B cell (primary cell): ENCODE measurements at regions not wholly inside any gene's neighbourhood (a gene's known extent, or its start where the extent isn't known, plus 50 kb on each side); places are given as distances from the start of the nearest gene placed in this dataset.
A peak's percentile ranks its signal among the peaks of the same experiment; 100 is the strongest.

Source experiments
- ATAC-seq: fragments of 200-7000 bp; cut with Tn5 transposase; one replicate; pipeline ENCODE4 v1.10.0; 2021; ENCODE audit warnings: low read depth, mild to moderate bottlenecking, moderate number of reproducible peaks, moderate library complexity
- CTCF ChIA-PET: fragments of 350-600 bp; sonication (Branson Sonifier 250); formaldehyde crosslinking; loops from one replicate; lab custom pipeline; 2021; ENCODE audit warnings: antibody characterized with exemption, inconsistent platforms; lab: Charles Lee
- POLR2A ChIA-PET: fragments of 350-600 bp; sonication (Branson Sonifier 250); formaldehyde crosslinking; loops from one replicate; lab custom pipeline; 2021; ENCODE audit warnings: antibody characterized with exemption; lab: Charles Lee
- DNase-seq: peaks from one replicate; pipeline ENCODE4 v3.0.0; 2013
- H2AFZ ChIP-seq: 2 replicates; pipeline ENCODE4 v1.6.1; 2012; ENCODE audit warnings: mild to moderate bottlenecking, low read depth, low read length; ENCODE audit not compliant: insufficient read depth, poor library complexity, severe bottlenecking
- H3K27ac ChIP-seq, 2 donors: 1 replicate in 1 of 2; 2 replicates in 1 of 2; pipeline ENCODE4 v1.5.1; 2012 to 2013; ENCODE audit warnings: low read length in 2 of 2, mild to moderate bottlenecking in 2 of 2, moderate library complexity in 1 of 2
- H3K27me3 ChIP-seq, 4 experiments: fragments of 200-600 bp in 1 of 4; sonication (generic) in 1 of 4; replicated peaks in 1 of 4; 1 replicate in 2 of 4; 2 replicates in 2 of 4; pipeline versions ENCODE4 v1.6.1 to v1.7.0; 2013 to 2016; ENCODE audit warnings: low read length in 3 of 4, mild to moderate bottlenecking in 2 of 4, mixed read lengths in 1 of 4, moderate library complexity in 1 of 4; ENCODE audit not compliant: insufficient read depth in 4 of 4, control insufficient read depth in 3 of 4; ENCODE audit errors: control extremely low read depth in 1 of 4
- H3K36me3 ChIP-seq, 2 experiments: replicated peaks in 1 of 2; 1 replicate in 1 of 2; 2 replicates in 1 of 2; pipeline versions ENCODE4 v1.6.1 to v1.7.1; 2013; ENCODE audit warnings: low read length in 1 of 2; ENCODE audit not compliant: insufficient read depth in 2 of 2, control insufficient read depth in 1 of 2; ENCODE audit errors: control extremely low read depth in 1 of 2, extremely low read depth in 1 of 2
- H3K4me1 ChIP-seq, 2 donors: fragments of 200-600 bp in 1 of 2; sonication (generic) in 1 of 2; 1 replicate in 1 of 2; 2 replicates in 1 of 2; pipeline versions ENCODE4 v1.5.1 to v1.6.1; 2013 to 2017; ENCODE audit warnings: low read length in 2 of 2; ENCODE audit not compliant: control insufficient read depth in 2 of 2, insufficient read depth in 2 of 2
- H3K4me2 ChIP-seq: replicated peaks from 2 replicates; pipeline ENCODE3; 2012; ENCODE audit warnings: mild to moderate bottlenecking, low read depth, low read length; ENCODE audit not compliant: poor library complexity, severe bottlenecking
- H3K4me3 ChIP-seq, 5 experiments: fragments of 200-600 bp in 1 of 5; sonication (generic) in 1 of 5; 1 replicate in 3 of 5; 2 replicates in 2 of 5; pipeline versions ENCODE4 v1.5.1 to v1.7.0; 2011 to 2016; ENCODE audit warnings: low read length in 4 of 5, mild to moderate bottlenecking in 4 of 5, low read depth in 2 of 5, control low read depth in 1 of 5, moderate library complexity in 1 of 5; ENCODE audit not compliant: insufficient read depth in 1 of 5; ENCODE audit errors: control extremely low read depth in 1 of 5, extremely low read depth in 1 of 5
- H3K79me2 ChIP-seq: fragments of 200-600 bp; sonication (generic); one replicate; pipeline ENCODE4 v1.6.0; 2016; ENCODE audit warnings: low read length; ENCODE audit not compliant: control insufficient read depth, insufficient read depth
- H3K9ac ChIP-seq: fragments of 200-600 bp; sonication (generic); 2 replicates; pipeline ENCODE4 v1.6.1; 2017; ENCODE audit warnings: mild to moderate bottlenecking, low read length, moderate library complexity
- H3K9me3 ChIP-seq, 3 donors: one replicate each; pipeline versions ENCODE4 v1.6.1 to v1.7.1; 2013; ENCODE audit warnings: low read length in 2 of 3; ENCODE audit not compliant: control insufficient read depth in 2 of 3, insufficient read depth in 1 of 3; ENCODE audit errors: control extremely low read depth in 1 of 3
- H4K20me1 ChIP-seq: 2 replicates; pipeline ENCODE4 v1.6.0; 2012; ENCODE audit warnings: mild to moderate bottlenecking, low read length; ENCODE audit not compliant: insufficient read depth, control insufficient read depth, poor library complexity, severe bottlenecking
- H3K27ac Mint-ChIP-seq: one replicate; pipeline ENCODE4 v1.8.0; 2021; ENCODE audit warnings: mixed read lengths
- H3K27me3 Mint-ChIP-seq: one replicate; pipeline ENCODE4 v1.8.0; 2021; ENCODE audit warnings: mixed read lengths
- H3K4me1 Mint-ChIP-seq: one replicate; pipeline ENCODE4 v1.8.0; 2021; ENCODE audit warnings: mixed read lengths
- H3K4me3 Mint-ChIP-seq: one replicate; pipeline ENCODE4 v1.8.0; 2021; ENCODE audit warnings: mixed read lengths
- H3K9me3 Mint-ChIP-seq: one replicate; pipeline ENCODE4 v1.8.0; 2022; ENCODE audit warnings: mixed read lengths; ENCODE audit not compliant: insufficient read depth
- EZH2 ChIP-seq: IDR thresholded peaks from 2 replicates; pipeline ENCODE4 v1.6.1; 2012; ENCODE audit warnings: borderline replicate concordance, low read depth, mild to moderate bottlenecking, moderate library complexity, low read length; ENCODE audit not compliant: insufficient read depth, poor library complexity, severe bottlenecking
- WGBS: methylation state at CpG from one replicate; pipeline ENCODE4 v1.1.5; 2013; ENCODE audit warnings: missing lambda C conversion rate; ENCODE audit not compliant: insufficient coverage; 5-methylcytosine and 5-hydroxymethylcytosine counted together
- intact Hi-C: fragments of 100-400 bp; cut with micrococcal nuclease; formaldehyde crosslinking; loops from one replicate; pipeline ENCODE4 v1.10.0; 2022
- TF ChIP-seq, protein P1 (sequence below): fragments of 200-600 bp; IDR thresholded peaks from one replicate; pipeline ENCODE4 v1.8.0; 2022; ENCODE audit warnings: antibody characterized with exemption, mild to moderate bottlenecking

GRCh38 chr9:87336407-87336806, 161.3 kb upstream of the DAPK1 start:
- intact Hi-C loops = no loop called here
- Histone ChIP-seq H3K79me2 (no peaks in the 10 kb centered on the region), H2AFZ (no peak overlapping the region), H3K4me1 (peaks cover 4 to 5% of the 10 kb centered on the region in 2 donors), H3K9me3 (peaks cover 2 to 4% (median 3%) of the 10 kb centered on the region in 3 donors), H3K4me2 (no peak overlapping the region), H3K9ac (no peak overlapping the region), H4K20me1 (no peaks in the 10 kb centered on the region), H3K27ac (no peak overlapping the region), H3K36me3 (no peaks in the 10 kb centered on the region), H3K27me3 (peaks cover 0 to 14% (median 3%) of the 10 kb centered on the region in 4 experiments), H3K4me3 (no peak overlapping the region)
- H3K4me1 Mint-ChIP-seq = peaks cover 5% of the 10 kb centered on the region
- peaks cover 2% of the 10 kb centered on the region for H3K9me3 Mint-ChIP-seq
- no peak overlapping the region for H3K4me3 Mint-ChIP-seq
- TF ChIP-seq, protein P1, sequence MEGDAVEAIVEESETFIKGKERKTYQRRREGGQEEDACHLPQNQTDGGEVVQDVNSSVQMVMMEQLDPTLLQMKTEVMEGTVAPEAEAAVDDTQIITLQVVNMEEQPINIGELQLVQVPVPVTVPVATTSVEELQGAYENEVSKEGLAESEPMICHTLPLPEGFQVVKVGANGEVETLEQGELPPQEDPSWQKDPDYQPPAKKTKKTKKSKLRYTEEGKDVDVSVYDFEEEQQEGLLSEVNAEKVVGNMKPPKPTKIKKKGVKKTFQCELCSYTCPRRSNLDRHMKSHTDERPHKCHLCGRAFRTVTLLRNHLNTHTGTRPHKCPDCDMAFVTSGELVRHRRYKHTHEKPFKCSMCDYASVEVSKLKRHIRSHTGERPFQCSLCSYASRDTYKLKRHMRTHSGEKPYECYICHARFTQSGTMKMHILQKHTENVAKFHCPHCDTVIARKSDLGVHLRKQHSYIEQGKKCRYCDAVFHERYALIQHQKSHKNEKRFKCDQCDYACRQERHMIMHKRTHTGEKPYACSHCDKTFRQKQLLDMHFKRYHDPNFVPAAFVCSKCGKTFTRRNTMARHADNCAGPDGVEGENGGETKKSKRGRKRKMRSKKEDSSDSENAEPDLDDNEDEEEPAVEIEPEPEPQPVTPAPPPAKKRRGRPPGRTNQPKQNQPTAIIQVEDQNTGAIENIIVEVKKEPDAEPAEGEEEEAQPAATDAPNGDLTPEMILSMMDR = no peak
- no peak for TF ChIP-seq EZH2
- DNase-seq (no peak), ATAC-seq (no peak)
- H3K27ac Mint-ChIP-seq = no peak overlapping the region
- no CpG with 5 or more reads among the region's 1 CpG for whole genome bisulfite sequencing
- CTCF ChIA-PET = no interaction called here
- peaks cover 28% of the 10 kb centered on the region for H3K27me3 Mint-ChIP-seq
- POLR2A ChIA-PET = no interaction called here

- TF ChIP-seq, protein P1 = peak; percentile 54
- no peak for TF ChIP-seq EZH2
- H3K4me2 ChIP-seq = peak overlapping the region; percentile 42
- 17% methylated on average over 2 of the region's 12 CpGs for WGBS
- Mint-ChIP-seq H3K4me3 (peak overlapping the region; percentile 40), H3K9me3 (peaks cover under 1% of the 10 kb centered on the region), H3K4me1 (peaks cover 5% of the 10 kb centered on the region), H3K27ac (no peak overlapping the region), H3K27me3 (peaks cover 28% of the 10 kb centered on the region)
- peaks cover 0 to 14% (median 3%) of the 10 kb centered on the region in 4 experiments for H3K27me3 ChIP-seq
- POLR2A ChIA-PET = no interaction called here
- H3K27ac ChIP-seq = no peak overlapping the region
- ATAC-seq = no peak
- no peaks in the 10 kb centered on the region for H3K36me3 ChIP-seq
- peaks cover 0 to 4% (median 0%) of the 10 kb centered on the region in 3 donors for H3K9me3 ChIP-seq
- H4K20me1 ChIP-seq = no peaks in the 10 kb centered on the region
- H3K9ac ChIP-seq = no peak overlapping the region
- H3K79me2 ChIP-seq = no peaks in the 10 kb centered on the region
- intact Hi-C loops = no loop called here
- DNase-seq = peak; percentile 18
- H3K4me1 ChIP-seq = peaks cover 4 to 5% of the 10 kb centered on the region in 2 donors
- CTCF ChIA-PET = no interaction called here
- peak overlapping the region; percentile 54 for H2AFZ ChIP-seq
- H3K4me3 ChIP-seq = no peak overlapping the region
Measured at GRCh38 chr9:87336914-87337333, 160.7 kb upstream of the DAPK1 start.
